ENCODE measurements at regions not wholly inside any gene's neighbourhood (a gene's known extent, or its start where the extent isn't known, plus 50 kb on each side); places are given as distances from the start of the nearest gene placed in this dataset.
A peak's percentile ranks its signal among the peaks of the same experiment; 100 is the strongest.

DNA sequence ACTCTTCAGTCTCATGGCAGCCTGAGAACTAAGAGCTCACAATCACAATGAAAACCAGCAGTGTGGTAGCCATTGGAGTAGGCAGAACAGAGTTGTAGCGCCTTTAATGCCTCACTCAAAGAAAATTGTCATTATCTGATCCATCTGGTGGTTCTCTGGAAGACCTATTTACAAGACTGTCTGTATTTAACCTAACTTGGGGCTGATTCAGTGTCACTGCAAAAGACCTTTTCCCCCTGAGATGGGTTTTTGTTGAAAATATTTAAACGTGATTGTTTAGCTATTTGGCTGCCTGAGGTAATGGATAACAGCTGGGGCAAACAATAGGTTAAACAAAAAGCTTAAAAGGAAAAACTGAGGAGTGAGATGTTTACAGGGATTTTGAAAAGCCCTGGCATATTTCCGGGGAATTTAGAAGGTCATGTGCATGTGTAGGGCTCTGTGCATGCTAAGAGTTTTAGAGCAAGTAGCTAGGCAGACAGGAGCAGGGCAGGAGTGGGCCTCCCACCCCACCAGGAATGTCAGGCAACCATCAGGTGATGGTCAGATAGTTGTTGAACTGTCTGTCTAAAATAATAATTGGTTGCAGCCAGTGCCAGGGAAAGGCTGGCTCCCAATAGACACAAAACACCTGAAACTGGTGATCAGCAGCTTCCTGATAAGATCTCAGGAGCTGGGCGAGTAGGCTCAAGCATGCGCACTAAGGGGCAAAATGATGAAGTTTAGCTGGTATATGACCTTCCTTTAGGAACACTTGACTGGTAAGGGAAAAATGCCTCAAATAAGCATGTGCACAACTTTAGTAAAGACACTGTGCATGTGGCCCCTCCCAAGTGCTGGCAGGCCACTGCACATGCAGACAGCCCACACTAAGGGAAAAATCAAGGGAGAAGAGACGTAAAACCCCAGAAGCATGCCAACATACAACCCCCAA is 70.8 kb upstream of the AKIRIN2 start (continued):
- TF ChIP-seq KDM6A (CRISPR knock-in tag; IDR thresholded peaks at IDR 0.05; ENCODE audit: low read depth) (no peak), ZNF660 (CRISPR knock-in tag; IDR thresholded peaks at IDR 0.05; ENCODE audit: borderline replicate concordance, low read depth) (no peak), TBL1XR1 (IDR thresholded peaks at IDR 0.05; ENCODE audit: borderline replicate concordance, low read length, partially characterized antibody) (peak; percentile 18), ATM (IDR thresholded peaks at IDR 0.05; ENCODE audit: borderline replicate concordance) (no peak), GTF3A (CRISPR knock-in tag; conservative IDR thresholded peaks at IDR 0.05) (0 out of 2 replicates have a peak, but pooled peaks have one; percentile 63), ZSCAN31 (CRISPR knock-in tag; IDR thresholded peaks at IDR 0.05; ENCODE audit: low read depth) (0 out of 2 replicates have a peak, but pooled peaks have one; percentile 34), ZSCAN25 (CRISPR knock-in tag; IDR thresholded peaks at IDR 0.05) (no peak), PAWR (CRISPR knock-in tag; IDR thresholded peaks at IDR 0.05; ENCODE audit: borderline replicate concordance) (peak; percentile 83; the same call in 1 of the 2 replicates), ZNF562 (CRISPR knock-in tag; IDR thresholded peaks at IDR 0.05; ENCODE audit: borderline replicate concordance) (no peak), TEAD2 (CRISPR knock-in tag; IDR thresholded peaks at IDR 0.05) (no peak), RELA (CRISPR knock-in tag; IDR thresholded peaks at IDR 0.05) (no peak), DNMT3B (CRISPR knock-in tag; conservative IDR thresholded peaks at IDR 0.05) (no peak), SUZ12 (IDR thresholded peaks at IDR 0.05; ENCODE audit: low read depth, low read length) (no peak), ZNF33B (CRISPR knock-in tag; IDR thresholded peaks at IDR 0.05) (no peak; the same call in 1 of the 2 replicates)
- TF ChIP-seq, protein P1, sequence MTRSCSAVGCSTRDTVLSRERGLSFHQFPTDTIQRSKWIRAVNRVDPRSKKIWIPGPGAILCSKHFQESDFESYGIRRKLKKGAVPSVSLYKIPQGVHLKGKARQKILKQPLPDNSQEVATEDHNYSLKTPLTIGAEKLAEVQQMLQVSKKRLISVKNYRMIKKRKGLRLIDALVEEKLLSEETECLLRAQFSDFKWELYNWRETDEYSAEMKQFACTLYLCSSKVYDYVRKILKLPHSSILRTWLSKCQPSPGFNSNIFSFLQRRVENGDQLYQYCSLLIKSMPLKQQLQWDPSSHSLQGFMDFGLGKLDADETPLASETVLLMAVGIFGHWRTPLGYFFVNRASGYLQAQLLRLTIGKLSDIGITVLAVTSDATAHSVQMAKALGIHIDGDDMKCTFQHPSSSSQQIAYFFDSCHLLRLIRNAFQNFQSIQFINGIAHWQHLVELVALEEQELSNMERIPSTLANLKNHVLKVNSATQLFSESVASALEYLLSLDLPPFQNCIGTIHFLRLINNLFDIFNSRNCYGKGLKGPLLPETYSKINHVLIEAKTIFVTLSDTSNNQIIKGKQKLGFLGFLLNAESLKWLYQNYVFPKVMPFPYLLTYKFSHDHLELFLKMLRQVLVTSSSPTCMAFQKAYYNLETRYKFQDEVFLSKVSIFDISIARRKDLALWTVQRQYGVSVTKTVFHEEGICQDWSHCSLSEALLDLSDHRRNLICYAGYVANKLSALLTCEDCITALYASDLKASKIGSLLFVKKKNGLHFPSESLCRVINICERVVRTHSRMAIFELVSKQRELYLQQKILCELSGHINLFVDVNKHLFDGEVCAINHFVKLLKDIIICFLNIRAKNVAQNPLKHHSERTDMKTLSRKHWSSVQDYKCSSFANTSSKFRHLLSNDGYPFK (CRISPR knock-in tag; IDR thresholded peaks at IDR 0.05; ENCODE audit: borderline replicate concordance), result no peak
- TF ChIP-seq, protein P2, sequence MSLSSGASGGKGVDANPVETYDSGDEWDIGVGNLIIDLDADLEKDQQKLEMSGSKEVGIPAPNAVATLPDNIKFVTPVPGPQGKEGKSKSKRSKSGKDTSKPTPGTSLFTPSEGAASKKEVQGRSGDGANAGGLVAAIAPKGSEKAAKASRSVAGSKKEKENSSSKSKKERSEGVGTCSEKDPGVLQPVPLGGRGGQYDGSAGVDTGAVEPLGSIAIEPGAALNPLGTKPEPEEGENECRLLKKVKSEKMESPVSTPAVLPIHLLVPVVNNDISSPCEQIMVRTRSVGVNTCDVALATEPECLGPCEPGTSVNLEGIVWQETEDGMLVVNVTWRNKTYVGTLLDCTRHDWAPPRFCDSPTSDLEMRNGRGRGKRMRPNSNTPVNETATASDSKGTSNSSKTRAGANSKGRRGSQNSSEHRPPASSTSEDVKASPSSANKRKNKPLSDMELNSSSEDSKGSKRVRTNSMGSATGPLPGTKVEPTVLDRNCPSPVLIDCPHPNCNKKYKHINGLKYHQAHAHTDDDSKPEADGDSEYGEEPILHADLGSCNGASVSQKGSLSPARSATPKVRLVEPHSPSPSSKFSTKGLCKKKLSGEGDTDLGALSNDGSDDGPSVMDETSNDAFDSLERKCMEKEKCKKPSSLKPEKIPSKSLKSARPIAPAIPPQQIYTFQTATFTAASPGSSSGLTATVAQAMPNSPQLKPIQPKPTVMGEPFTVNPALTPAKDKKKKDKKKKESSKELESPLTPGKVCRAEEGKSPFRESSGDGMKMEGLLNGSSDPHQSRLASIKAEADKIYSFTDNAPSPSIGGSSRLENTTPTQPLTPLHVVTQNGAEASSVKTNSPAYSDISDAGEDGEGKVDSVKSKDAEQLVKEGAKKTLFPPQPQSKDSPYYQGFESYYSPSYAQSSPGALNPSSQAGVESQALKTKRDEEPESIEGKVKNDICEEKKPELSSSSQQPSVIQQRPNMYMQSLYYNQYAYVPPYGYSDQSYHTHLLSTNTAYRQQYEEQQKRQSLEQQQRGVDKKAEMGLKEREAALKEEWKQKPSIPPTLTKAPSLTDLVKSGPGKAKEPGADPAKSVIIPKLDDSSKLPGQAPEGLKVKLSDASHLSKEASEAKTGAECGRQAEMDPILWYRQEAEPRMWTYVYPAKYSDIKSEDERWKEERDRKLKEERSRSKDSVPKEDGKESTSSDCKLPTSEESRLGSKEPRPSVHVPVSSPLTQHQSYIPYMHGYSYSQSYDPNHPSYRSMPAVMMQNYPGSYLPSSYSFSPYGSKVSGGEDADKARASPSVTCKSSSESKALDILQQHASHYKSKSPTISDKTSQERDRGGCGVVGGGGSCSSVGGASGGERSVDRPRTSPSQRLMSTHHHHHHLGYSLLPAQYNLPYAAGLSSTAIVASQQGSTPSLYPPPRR (CRISPR knock-in tag; IDR thresholded peaks at IDR 0.05; ENCODE audit: borderline replicate concordance), result peak; percentile 54; the same call in 1 of the 2 replicates
- TF ChIP-seq, protein P3, sequence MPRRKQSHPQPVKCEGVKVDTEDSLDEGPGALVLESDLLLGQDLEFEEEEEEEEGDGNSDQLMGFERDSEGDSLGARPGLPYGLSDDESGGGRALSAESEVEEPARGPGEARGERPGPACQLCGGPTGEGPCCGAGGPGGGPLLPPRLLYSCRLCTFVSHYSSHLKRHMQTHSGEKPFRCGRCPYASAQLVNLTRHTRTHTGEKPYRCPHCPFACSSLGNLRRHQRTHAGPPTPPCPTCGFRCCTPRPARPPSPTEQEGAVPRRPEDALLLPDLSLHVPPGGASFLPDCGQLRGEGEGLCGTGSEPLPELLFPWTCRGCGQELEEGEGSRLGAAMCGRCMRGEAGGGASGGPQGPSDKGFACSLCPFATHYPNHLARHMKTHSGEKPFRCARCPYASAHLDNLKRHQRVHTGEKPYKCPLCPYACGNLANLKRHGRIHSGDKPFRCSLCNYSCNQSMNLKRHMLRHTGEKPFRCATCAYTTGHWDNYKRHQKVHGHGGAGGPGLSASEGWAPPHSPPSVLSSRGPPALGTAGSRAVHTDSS (CRISPR knock-in tag; conservative IDR thresholded peaks at IDR 0.05), result no peak
- TF ChIP-seq, protein P4, sequence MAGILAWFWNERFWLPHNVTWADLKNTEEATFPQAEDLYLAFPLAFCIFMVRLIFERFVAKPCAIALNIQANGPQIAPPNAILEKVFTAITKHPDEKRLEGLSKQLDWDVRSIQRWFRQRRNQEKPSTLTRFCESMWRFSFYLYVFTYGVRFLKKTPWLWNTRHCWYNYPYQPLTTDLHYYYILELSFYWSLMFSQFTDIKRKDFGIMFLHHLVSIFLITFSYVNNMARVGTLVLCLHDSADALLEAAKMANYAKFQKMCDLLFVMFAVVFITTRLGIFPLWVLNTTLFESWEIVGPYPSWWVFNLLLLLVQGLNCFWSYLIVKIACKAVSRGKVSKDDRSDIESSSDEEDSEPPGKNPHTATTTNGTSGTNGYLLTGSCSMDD (CRISPR knock-in tag; IDR thresholded peaks at IDR 0.05), result no peak
